NCI-H526 treated with DMSO at 0.1 percent for 48 hours (cell line): ENCODE measurements at regions not wholly inside any gene's neighbourhood (a gene's known extent, or its start where the extent isn't known, plus 50 kb on each side); places are given as distances from the start of the nearest gene placed in this dataset.
"Not testable (repeated sequence)": the region's sequence is repeated elsewhere in the genome, so short reads cannot be mapped to it uniquely, and the experiment has no call there.

Source experiments
- DNase-seq: peaks from one replicate; lab custom pipeline; 2025; lab: John Stamatoyannopoulos, UW

DNA sequence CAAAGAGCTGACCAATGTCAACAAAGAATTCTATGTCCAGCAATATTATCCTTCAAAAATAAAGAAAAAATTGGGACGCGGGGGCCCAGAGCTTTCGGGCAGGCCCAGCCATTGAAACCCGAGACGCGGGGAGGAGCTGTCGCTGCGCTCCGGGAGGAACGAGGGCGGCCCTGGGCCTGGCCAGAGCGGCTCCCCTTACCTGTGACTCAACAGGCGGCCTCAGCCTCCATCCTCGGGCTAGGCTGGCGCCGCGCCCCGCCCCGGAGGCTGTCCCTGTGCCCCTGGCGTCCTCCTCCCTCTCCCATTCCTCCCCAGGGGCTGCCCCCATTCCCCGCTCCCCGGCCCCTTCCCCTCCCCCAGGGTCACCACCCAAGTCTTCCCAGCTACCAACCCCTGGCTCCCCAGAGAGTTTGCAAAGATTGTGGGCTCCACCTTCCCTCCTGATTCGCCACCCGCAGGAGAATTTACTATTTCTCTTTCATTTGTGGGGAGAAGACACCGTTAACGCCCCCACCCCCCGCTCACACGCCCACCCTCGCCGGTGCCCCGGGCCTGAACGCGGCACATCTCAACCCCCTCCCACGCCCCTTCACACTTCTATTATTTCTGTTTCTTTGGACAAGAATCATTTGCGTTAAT is 127.9 kb downstream of the ARRDC4 start:
- not testable (repeated sequence) for DNase-seq

DNA sequence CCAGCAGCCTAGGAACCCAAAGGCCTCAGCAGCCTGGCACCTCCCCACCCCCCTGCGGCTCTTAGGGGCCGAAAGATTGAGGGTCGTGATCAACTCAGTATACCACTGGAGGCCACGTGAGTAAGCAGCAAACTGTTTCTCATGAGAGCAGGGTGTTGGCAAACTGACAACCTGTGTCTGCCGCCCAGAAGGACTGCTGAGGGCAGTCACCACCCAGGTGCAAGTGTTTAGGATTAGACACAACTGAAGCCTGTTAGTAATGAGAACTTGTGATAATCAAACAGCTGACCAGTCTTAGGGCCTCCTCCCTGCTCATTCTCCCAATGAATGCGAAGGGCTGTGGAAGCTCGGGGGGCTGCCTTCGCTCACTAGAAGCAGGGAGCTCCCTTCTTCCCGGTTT is 128.8 kb downstream of the ARRDC4 start:
- DNase-seq, result not testable (repeated sequence)

- DNase-seq, result not testable (repeated sequence)
Observed at GRCh38 chr15:98097986-98098385, 137.5 kb downstream of the ARRDC4 start.

GRCh38 chr15:98100606-98101005 is 140.1 kb downstream of the ARRDC4 start:
- DNase-seq, result not testable (repeated sequence)

- DNase-seq, result no peak
Observed at GRCh38 chr15:98103570-98103969, 143.1 kb downstream of the ARRDC4 start.

GRCh38 chr15:98104386-98105151 is 144.1 kb downstream of the ARRDC4 start:
- DNase-seq, result not testable (repeated sequence)

DNA sequence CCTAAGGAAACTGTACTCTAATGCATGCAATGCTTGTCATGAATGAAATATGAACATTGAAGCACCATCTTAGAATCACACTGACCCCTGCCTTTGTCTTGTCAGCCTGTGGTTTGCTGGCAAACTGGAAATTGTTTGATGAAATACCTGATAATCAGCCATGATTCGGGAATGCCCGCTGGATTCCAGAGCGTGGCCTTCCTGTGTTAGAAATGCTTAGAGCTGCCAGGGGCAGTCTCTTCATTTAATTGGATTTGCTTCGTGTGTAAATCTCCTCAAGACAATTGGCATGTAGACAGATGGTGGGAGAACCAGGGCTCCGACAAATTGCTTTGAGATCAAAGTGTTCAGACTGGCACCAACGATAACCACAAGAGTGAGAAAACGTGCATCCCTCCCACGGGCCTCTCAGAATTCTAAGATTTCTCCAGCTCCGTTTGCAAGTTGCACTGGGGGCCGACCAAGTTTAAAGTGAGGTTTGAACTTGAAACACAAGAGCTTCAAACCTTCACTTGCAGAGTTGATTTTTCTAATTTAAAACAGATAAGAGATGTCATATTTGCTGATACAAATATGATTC is 146.2 kb downstream of the ARRDC4 start:
- not testable (repeated sequence) for DNase-seq

DNA sequence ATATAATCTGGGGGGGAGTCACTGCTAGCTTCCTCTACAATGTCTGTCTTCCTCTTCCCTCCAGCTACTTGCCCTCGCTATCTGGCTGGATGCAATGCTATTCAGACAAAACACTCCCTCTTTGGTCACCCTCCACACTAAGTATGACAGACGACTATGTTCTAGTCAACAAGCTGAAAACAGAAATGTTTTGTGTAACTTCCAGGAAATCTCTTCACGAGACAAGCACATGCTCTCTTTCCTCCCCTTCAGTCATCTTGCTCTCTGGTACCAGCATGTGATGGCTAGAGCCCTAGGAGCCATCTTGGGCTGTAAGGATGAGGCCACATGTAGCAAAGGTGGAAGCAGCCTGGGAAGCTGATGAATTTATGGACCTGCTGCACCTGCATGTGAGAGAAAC is 151.3 kb downstream of the ARRDC4 start:
- no peak for DNase-seq

DNA sequence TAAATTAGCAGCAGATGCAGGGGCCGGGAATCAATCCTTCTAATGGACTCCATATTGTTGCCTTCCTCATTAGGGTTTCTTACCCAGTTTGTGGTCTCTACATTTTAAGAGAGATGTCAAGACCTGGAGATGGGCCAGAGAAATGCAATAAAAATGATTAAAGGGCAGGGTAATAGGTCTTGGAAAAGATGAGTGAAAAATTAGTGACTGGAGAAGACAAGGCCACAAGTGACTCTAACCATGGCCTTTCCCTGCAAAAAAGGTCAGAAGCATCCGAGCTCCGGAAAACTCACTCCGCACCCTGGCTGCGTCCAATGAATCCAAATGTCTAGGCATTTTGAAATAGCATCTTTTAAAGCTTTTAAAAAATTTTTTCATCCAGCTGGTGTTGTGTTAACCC is 152.8 kb downstream of the ARRDC4 start:
- no peak for DNase-seq

GRCh38 chr15:98120561-98120960 is 160.1 kb downstream of the ARRDC4 start:
- no peak for DNase-seq

DNA sequence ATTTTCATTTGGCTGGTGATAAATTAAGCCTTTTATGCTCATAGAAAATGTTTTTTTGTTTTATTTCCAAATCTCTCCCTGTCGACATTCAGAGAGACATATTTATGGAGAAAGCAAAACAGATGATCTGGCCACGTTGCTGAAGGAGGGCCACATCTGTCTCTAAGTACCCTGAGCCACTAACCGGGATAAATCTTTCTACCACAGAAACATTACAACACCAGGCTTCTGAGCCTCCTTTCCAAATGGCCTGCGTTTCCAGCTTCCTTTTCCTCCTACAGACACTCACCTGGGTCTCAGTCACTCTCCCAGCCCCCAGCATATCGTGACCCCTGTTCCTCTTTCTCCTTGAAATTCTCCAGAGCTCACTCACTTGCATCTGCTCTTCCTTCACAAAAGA is 161.0 kb downstream of the ARRDC4 start:
- DNase-seq, result no peak

DNA sequence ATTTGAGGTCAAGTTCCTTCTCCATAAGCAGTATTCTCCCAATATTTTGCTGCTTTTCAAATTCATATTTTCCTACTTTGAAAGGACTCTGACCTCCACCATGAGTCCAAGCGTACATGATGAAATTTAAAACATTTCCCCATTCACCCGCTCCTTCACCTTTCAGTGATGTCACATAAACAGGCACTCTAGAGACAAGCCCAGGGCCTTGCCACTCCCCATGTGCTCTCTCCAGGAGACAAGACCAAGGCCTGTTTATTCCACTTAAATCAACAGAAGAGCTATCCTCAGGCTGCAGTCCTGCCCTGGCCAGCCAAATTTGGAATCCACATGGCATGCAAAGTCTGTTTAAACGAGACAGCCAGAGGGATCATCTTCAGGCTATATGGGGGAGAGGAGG is 161.5 kb downstream of the ARRDC4 start:
- no peak for DNase-seq

- DNase-seq, result no peak
Observed at GRCh38 chr15:98123297-98123696, 162.8 kb downstream of the ARRDC4 start.

DNA sequence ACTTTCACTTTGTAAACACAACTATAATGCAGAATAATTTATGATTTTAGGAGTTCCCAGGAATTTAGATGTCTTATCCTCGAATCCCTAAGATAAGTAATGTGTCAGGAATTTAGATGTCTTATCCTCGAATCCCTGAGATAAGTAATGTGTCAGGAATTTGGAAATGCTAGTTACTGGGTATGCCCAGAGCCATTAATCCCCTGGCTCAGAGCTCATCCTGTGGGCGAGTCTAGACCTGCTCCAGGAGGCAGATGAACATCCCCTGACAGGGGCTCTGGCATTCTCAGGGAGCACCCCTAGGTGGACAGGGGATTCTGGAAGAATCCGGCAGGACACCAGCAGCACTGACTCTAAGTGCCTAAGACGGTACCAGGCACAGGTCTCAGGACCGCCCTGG is 163.3 kb downstream of the ARRDC4 start:
- no peak for DNase-seq

DNA sequence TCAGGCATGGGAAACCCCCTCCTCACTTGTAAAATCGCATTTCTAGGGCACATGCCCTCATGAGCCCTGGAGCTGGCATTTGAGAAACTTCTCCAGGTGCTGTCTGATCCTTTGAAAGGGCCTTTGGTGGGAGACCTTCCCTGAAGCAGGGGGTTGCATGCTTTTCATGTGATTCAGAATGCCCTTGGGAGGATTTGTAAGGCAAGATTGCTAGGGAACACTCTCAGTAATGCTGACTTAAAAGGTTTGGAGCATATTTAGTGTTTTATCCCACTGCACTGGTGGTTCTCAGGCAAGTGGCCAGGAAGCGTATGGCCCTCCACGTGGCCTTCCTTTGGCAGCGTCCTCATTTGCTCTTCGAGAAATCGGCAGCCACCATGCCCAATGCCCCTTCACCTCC is 164.1 kb downstream of the ARRDC4 start:
- DNase-seq, result no peak

- DNase-seq, result no peak
Observed at GRCh38 chr15:98126326-98127085, 166.0 kb downstream of the ARRDC4 start.

- no peak for DNase-seq
Observed at GRCh38 chr15:98127586-98127985, 167.1 kb downstream of the ARRDC4 start.

- no peak for DNase-seq
Observed at GRCh38 chr15:98131924-98132323, 171.4 kb downstream of the ARRDC4 start.

GRCh38 chr15:98134905-98135304 is 174.4 kb downstream of the ARRDC4 start:
- no peak for DNase-seq

DNA sequence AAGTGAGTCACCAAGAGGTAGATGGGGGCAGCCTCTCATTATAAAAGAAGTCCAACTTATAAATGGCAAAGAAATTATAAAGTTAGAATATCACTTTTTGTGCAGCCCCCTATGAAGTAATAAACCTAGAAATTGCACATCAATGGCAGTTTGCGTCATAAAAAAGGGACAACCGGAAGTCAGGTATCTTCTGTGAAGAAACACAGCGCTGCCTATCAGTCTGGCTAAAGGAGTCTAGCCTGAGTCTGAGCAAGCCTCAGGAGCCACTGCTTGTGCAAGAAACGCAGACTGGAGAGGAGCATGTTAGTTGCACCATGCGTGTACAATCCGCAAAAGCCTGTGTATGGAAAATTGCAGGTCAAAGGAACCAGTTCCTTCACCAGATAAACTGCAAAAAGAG is 178.4 kb downstream of the ARRDC4 start:
- DNase-seq, result no peak

- no peak for DNase-seq
Observed at GRCh38 chr15:98139337-98139736, 178.8 kb downstream of the ARRDC4 start.

DNA sequence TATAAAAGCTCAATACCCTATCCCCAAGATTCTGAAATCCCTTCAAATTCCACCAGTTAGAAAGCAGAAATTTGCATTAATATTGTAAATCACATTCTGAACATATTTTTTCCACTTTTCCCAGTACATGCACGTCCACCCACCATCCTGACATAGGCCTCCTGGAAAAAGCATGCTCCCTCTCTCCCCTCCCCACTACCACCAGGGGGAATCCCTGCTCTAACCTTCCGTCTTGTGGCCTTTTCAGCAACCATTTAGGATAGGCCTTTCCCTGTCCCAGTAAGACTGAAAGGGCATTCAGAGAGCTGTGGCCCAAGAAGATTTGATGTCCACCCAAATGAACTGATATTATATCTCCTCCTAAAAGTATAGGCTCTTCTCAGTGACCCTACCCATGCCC is 182.1 kb downstream of the ARRDC4 start:
- DNase-seq, result no peak

GRCh38 chr15:98143116-98143515 is 182.6 kb downstream of the ARRDC4 start:
- DNase-seq, result no peak
